ENCODE measurements at regions not wholly inside any gene's neighbourhood (a gene's known extent, or its start where the extent isn't known, plus 50 kb on each side); places are given as distances from the start of the nearest gene placed in this dataset.
A peak's percentile ranks its signal among the peaks of the same experiment; 100 is the strongest.
"Not testable (repeated sequence)": the region's sequence is repeated elsewhere in the genome, so short reads cannot be mapped to it uniquely, and the experiment has no call there.

- Mint-ChIP-seq H3K9me3 (peaks cover 8% of the 10 kb centered on the region), H3K4me3 (no peak overlapping the region), H3K27ac (no peak overlapping the region), H3K27me3 (peaks cover 16% of the 10 kb centered on the region), H3K4me1 (no peaks in the 10 kb centered on the region), H3K36me3 (peaks cover 4% of the 10 kb centered on the region)
- no peak for DNase-seq (ENCODE audit: low spot score in 2 of 2)
- ATAC-seq (ENCODE audit: low read depth), result no peak
Measured at GRCh38 chr14:101666264-101666663, 95.2 kb upstream of the PPP2R5C start.

GRCh38 chr14:101669629-101670028 is 91.9 kb upstream of the PPP2R5C start:
- Mint-ChIP-seq H3K27me3 (peaks cover 14% of the 10 kb centered on the region), H3K27ac (no peak overlapping the region), H3K4me3 (no peak overlapping the region), H3K9me3 (peaks cover 14% of the 10 kb centered on the region), H3K4me1 (no peaks in the 10 kb centered on the region), H3K36me3 (peaks cover 5% of the 10 kb centered on the region)
- ATAC-seq (ENCODE audit: low read depth), result no peak
- DNase-seq (ENCODE audit: low spot score in 2 of 2), result no peak

GRCh38 chr14:101673873-101674272 is 87.6 kb upstream of the PPP2R5C start:
- ATAC-seq (ENCODE audit: low read depth) (no peak), DNase-seq (ENCODE audit: low spot score in 2 of 2) (no peak)
- Mint-ChIP-seq H3K9me3 (peaks cover 14% of the 10 kb centered on the region), H3K27me3 (peaks cover 8% of the 10 kb centered on the region), H3K4me1 (no peaks in the 10 kb centered on the region), H3K36me3 (peaks cover 5% of the 10 kb centered on the region), H3K27ac (no peak overlapping the region), H3K4me3 (no peak overlapping the region)

- not testable (repeated sequence) for ATAC-seq (ENCODE audit: low read depth); DNase-seq (ENCODE audit: low spot score in 2 of 2); H3K9me3 Mint-ChIP-seq; H3K4me1 Mint-ChIP-seq; H3K4me3 Mint-ChIP-seq; H3K36me3 Mint-ChIP-seq; H3K27ac Mint-ChIP-seq
- peaks cover 11% of the 10 kb centered on the region for H3K27me3 Mint-ChIP-seq
Measured at GRCh38 chr14:101675835-101676234, 85.7 kb upstream of the PPP2R5C start.

- H3K27me3 Mint-ChIP-seq; H3K9me3 Mint-ChIP-seq; H3K4me3 Mint-ChIP-seq; DNase-seq (ENCODE audit: low spot score in 2 of 2); H3K36me3 Mint-ChIP-seq; ATAC-seq (ENCODE audit: low read depth); H3K27ac Mint-ChIP-seq; H3K4me1 Mint-ChIP-seq: not testable (repeated sequence)
Measured at GRCh38 chr14:101677912-101678327, 83.6 kb upstream of the PPP2R5C start.

GRCh38 chr14:101681795-101682194 is 79.7 kb upstream of the PPP2R5C start:
- Mint-ChIP-seq H3K27ac (no peak overlapping the region), H3K36me3 (no peaks in the 10 kb centered on the region), H3K9me3 (no peaks in the 10 kb centered on the region), H3K4me3 (no peak overlapping the region), H3K4me1 (no peaks in the 10 kb centered on the region), H3K27me3 (peaks cover 13% of the 10 kb centered on the region)
- ATAC-seq (ENCODE audit: low read depth), result no peak
- DNase-seq (ENCODE audit: low spot score in 2 of 2), result no peak

GRCh38 chr14:101683365-101683764 is 78.1 kb upstream of the PPP2R5C start:
- Mint-ChIP-seq H3K9me3 (no peaks in the 10 kb centered on the region), H3K27ac (no peak overlapping the region), H3K4me3 (no peak overlapping the region), H3K4me1 (no peaks in the 10 kb centered on the region), H3K36me3 (no peaks in the 10 kb centered on the region), H3K27me3 (peaks cover 14% of the 10 kb centered on the region)
- no peak for ATAC-seq (ENCODE audit: low read depth)
- DNase-seq (ENCODE audit: low spot score in 2 of 2), result no peak

GRCh38 chr14:101687756-101688546 is 73.6 kb upstream of the PPP2R5C start:
- Mint-ChIP-seq H3K27me3 (peaks cover 9% of the 10 kb centered on the region), H3K27ac (no peak overlapping the region), H3K9me3 (no peaks in the 10 kb centered on the region), H3K4me1 (no peaks in the 10 kb centered on the region), H3K4me3 (no peak overlapping the region), H3K36me3 (no peaks in the 10 kb centered on the region)
- no peak for DNase-seq (ENCODE audit: low spot score in 2 of 2)
- no peak for ATAC-seq (ENCODE audit: low read depth)

GRCh38 chr14:101689039-101689501 is 72.4 kb upstream of the PPP2R5C start:
- no peaks in the 10 kb centered on the region for H3K4me1 Mint-ChIP-seq
- no peaks in the 10 kb centered on the region for H3K9me3 Mint-ChIP-seq
- H3K27ac Mint-ChIP-seq, result no peak overlapping the region
- ATAC-seq (ENCODE audit: low read depth) (no peak), DNase-seq (ENCODE audit: low spot score in 2 of 2) (no peak)
- peaks cover 6% of the 10 kb centered on the region for H3K27me3 Mint-ChIP-seq
- no peaks in the 10 kb centered on the region for H3K36me3 Mint-ChIP-seq
- no peak overlapping the region for H3K4me3 Mint-ChIP-seq

GRCh38 chr14:101689966-101690365 is 71.5 kb upstream of the PPP2R5C start:
- not testable (repeated sequence) for H3K27ac Mint-ChIP-seq; H3K4me3 Mint-ChIP-seq; H3K4me1 Mint-ChIP-seq; H3K9me3 Mint-ChIP-seq; DNase-seq (ENCODE audit: low spot score in 2 of 2); H3K36me3 Mint-ChIP-seq; H3K27me3 Mint-ChIP-seq; ATAC-seq (ENCODE audit: low read depth)

- Mint-ChIP-seq H3K36me3 (peaks cover 5% of the 10 kb centered on the region), H3K4me3 (no peak overlapping the region), H3K27ac (no peak overlapping the region), H3K4me1 (no peaks in the 10 kb centered on the region), H3K27me3 (peaks cover 12% of the 10 kb centered on the region), H3K9me3 (peaks cover 16% of the 10 kb centered on the region)
- no peak for ATAC-seq (ENCODE audit: low read depth)
- DNase-seq (ENCODE audit: low spot score in 2 of 2), result no peak
Measured at GRCh38 chr14:101695659-101696058, 65.8 kb upstream of the PPP2R5C start.

- DNase-seq (ENCODE audit: low spot score in 2 of 2), result no peak
- no peak overlapping the region for H3K27ac Mint-ChIP-seq
- H3K4me3 Mint-ChIP-seq, result no peak overlapping the region
- H3K9me3 Mint-ChIP-seq, result no peaks in the 10 kb centered on the region
- ATAC-seq (ENCODE audit: low read depth), result peak; percentile 50
- peaks cover 5% of the 10 kb centered on the region for H3K27me3 Mint-ChIP-seq
- no peaks in the 10 kb centered on the region for H3K36me3 Mint-ChIP-seq
- peaks cover 16% of the 10 kb centered on the region for H3K4me1 Mint-ChIP-seq
Measured at GRCh38 chr14:101704140-101704539, 57.4 kb upstream of the PPP2R5C start.

- ATAC-seq (ENCODE audit: low read depth) (peak; percentile 73), DNase-seq (ENCODE audit: low spot score in 2 of 2) (peak; percentile 48 to 54)
- Mint-ChIP-seq H3K27ac (peak overlapping the region; percentile 2), H3K36me3 (no peaks in the 10 kb centered on the region), H3K4me1 (peaks cover 16% of the 10 kb centered on the region), H3K9me3 (no peaks in the 10 kb centered on the region), H3K4me3 (peak overlapping the region; percentile 60), H3K27me3 (peaks cover 3% of the 10 kb centered on the region)
Measured at GRCh38 chr14:101705733-101706508, 55.6 kb upstream of the PPP2R5C start.

- DNase-seq (ENCODE audit: low spot score in 2 of 2) (no peak), ATAC-seq (ENCODE audit: low read depth) (no peak)
- Mint-ChIP-seq H3K27me3 (peaks cover 3% of the 10 kb centered on the region), H3K36me3 (no peaks in the 10 kb centered on the region), H3K9me3 (no peaks in the 10 kb centered on the region), H3K27ac (no peak overlapping the region), H3K4me1 (peaks cover 16% of the 10 kb centered on the region), H3K4me3 (no peak overlapping the region)
Measured at GRCh38 chr14:101706509-101707067, 54.9 kb upstream of the PPP2R5C start.
